Upper lobe of left lung (tissue), 4 donors: ENCODE measurements at regions not wholly inside any gene's neighbourhood (a gene's known extent, or its start where the extent isn't known, plus 50 kb on each side); places are given as distances from the start of the nearest gene placed in this dataset.

Experiments used
- CTCF ChIP-seq, 6 experiments: fragments of 450-650 bp in 4 of 6; fragments of 200-600 bp in 2 of 6; sonication (generic) in 2 of 6; IDR thresholded peaks; one replicate each; pipeline ENCODE4 v1.5.1; 2016 to 2019; ENCODE audit warnings: antibody characterized with exemption in 6 of 6
- POLR2A ChIP-seq, 4 donors: fragments of 450-650 bp; IDR thresholded peaks; one replicate each; pipeline ENCODE4 v1.5.1; 2016 to 2017; ENCODE audit warnings: antibody characterized with exemption in 4 of 4, mild to moderate bottlenecking in 2 of 4
- POLR2AphosphoS5 ChIP-seq, 2 donors: sonication (generic); formaldehyde crosslinking; IDR thresholded peaks; one replicate each; pipeline ENCODE4 v1.5.1; 2017; ENCODE audit warnings: antibody characterized with exemption in 2 of 2

- no peak for TF ChIP-seq CTCF (IDR thresholded peaks at IDR 0.05)
- TF ChIP-seq POLR2AphosphoS5 (IDR thresholded peaks at IDR 0.05) = no peak
- no peak for TF ChIP-seq POLR2A (IDR thresholded peaks at IDR 0.05)
These were observed 691.1 kb downstream of the METTL15 start for GRCh38 chr11:28799316-28799715.
